Stromal cell of bone marrow (primary cell): ENCODE measurements at regions not wholly inside any gene's neighbourhood (a gene's known extent, or its start where the extent isn't known, plus 50 kb on each side); places are given as distances from the start of the nearest gene placed in this dataset.
A peak's percentile ranks its signal among the peaks of the same experiment; 100 is the strongest.
"Not testable (repeated sequence)": the region's sequence is repeated elsewhere in the genome, so short reads cannot be mapped to it uniquely, and the experiment has no call there.

Source experiments
- DNase-seq: peaks from one replicate; pipeline ENCODE4 v3.0.0-alpha.2; 2012; ENCODE audit warnings: low read depth

GRCh38 chrX:122566401-122566800, 617.7 kb upstream of the GRIA3 start:
- DNase-seq: no peak

DNA sequence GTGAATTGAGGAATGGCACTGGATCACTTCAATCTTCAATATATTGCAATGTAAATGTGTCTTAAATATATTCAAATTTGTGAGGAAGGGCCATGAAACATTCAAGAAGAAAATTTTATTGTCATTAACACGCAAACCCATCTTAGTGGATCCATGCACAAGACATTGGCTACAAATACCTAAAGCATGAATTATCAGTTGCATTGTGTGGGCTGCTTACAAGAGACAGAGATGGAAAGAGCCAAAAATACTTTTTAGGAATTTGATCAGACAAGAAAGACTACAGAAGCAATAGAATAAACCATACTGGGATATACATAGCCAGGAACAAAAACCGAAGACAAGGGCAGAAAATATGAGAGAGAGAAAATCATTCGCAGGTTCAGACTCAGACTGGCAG, 616.2 kb upstream of the GRIA3 start:
- no peak for DNase-seq

DNA sequence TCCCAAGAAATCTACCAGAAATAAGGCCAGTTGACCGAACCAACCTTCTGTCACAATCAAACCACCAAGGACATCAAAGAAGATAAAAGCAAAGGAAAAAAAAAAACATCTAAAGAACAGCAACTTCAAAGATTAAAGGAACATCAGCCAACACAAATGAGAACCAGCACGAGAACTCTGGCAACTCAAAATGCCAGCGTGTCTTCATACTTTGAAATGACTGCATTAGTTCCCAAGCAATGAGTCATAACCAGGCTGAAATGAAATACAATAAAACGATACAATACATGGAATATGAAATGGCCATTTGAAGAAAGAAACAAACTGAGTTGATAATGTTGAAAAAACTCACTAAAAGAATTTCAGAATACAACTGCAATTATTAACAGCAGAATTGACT, 611.6 kb upstream of the GRIA3 start:
- DNase-seq: peak; percentile 14

- no peak for DNase-seq
Observed at GRCh38 chrX:122579036-122579435, 605.0 kb upstream of the GRIA3 start.

GRCh38 chrX:122579526-122579925, 604.6 kb upstream of the GRIA3 start:
- no peak for DNase-seq

DNA sequence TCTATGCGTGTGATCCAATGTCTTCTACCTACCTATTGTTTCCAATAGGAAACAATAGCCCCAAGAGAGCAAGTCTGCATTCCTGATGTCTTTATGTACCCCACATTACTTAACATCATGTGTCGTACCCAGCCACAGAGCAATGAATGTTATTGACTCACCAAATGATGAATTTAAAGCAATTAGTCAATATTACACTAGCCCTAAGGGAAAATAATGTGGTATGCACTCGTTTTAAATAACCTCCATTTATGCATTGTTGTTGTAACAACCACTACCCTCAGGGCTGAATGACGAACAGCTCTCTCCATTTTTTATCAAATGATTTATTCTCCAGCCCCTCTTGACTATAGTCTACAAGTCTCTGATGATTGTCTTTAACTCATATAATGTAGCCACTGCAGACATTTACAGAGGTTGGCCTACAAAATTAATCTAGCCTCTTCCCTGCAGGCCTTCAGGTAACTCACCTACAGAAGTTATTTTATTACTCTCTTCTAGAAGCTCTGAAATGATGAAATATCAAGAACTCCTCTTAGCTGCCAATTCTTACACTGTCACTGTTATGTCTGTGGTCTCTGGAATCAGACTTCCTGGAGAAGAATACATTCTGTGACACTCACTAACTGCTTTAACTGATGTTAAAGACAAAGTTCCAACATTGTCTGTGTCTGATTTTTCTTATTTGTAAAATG, 601.7 kb upstream of the GRIA3 start:
- no peak for DNase-seq

GRCh38 chrX:122582975-122583305, 601.1 kb upstream of the GRIA3 start:
- no peak for DNase-seq

DNA sequence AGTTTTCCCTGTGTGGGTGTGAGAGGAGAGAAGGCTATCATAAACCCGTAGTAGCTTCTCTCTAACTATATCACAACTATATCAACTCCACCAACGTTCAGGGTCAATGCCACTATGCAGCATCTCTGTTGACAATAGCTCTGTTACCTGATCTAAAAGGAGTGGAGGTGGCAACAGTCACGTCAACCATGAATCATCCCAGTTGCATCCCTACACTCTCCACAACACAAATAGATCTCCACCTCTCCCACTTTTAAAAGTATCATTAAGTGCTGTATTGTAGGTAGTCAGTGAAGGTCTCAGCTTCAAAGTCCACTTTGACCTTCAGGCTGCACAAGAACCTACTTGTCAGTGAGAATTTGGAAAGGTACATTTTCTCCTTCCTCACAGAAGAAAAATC, 600.5 kb upstream of the GRIA3 start:
- no peak for DNase-seq

DNA sequence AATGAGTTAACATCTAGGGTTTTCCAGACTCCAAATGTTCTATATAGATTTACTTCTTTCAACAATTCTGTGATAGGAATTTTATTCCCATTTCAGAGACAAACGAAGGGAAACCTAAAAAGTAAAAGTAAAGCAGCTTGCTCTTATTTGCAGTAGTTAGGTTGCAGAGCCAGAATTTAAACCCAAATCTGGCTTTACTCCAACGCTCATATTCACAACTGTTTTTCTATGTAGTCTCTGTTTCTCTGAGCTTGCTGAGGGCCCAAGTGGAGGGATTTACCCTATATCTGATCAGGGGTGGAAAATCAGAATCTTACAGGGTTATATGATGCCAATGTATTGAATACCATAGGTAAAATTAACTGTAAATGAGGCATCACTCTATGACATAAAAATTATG, 599.1 kb upstream of the GRIA3 start:
- DNase-seq: no peak

DNA sequence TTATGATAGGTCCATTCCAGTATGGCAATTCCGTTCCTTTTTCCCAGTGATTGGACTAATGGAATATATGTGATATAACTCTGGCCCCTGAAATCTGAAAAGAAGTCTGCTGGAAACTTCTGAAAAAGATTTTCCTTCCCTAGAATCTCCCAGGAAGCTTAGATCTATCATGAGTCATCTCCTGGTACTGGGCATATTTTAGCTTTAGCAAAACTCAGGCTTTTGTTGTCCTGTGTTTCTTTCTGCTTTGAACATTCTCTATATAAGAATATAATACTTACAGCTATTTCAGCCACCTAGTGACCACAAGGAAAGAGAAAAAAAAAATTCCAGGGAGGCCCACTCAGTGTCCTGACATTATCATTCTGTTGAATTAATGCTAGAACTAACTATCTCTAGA, 597.2 kb upstream of the GRIA3 start:
- DNase-seq: no peak

- DNase-seq: no peak
Observed at GRCh38 chrX:122591546-122591945, 592.5 kb upstream of the GRIA3 start.

DNA sequence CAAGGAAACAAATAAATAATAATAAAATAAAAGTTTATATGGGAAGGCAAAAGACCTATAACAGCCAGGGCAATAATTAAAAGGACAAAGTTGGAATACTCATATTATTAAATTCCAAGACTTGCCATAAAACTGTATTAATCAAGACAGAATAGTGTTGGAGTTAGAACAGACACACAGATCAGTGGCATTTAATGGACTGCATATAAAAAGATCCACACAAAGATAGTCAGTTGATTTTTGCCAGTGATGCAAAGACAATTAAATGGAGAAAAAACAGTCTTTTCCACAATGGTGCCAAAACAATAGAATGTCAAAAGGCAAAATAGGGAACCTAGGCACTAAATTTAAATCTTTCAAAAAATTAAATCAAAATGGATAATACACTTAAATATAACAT, 587.1 kb upstream of the GRIA3 start:
- DNase-seq: no peak

- DNase-seq: no peak
Observed at GRCh38 chrX:122622795-122623194, 561.3 kb upstream of the GRIA3 start.

GRCh38 chrX:122625239-122625638, 558.8 kb upstream of the GRIA3 start:
- no peak for DNase-seq

DNA sequence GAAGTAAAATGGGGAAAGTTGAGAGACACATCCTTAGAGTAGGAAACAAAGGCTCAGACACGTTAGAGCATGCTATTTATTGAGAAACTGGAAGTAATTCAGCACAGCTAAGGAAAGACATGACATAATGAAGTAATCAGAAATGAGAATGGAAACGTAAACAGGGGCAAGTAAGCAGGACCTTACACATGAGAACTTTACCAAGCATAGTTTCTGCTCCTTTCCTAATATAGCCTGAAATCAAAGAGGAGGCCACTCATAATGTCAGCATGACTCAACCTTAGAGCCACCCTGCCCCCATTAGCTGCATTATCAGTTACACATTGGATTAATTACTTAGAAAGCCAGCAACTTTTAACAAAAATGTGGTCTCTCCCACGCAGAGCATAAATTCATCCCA, 558.3 kb upstream of the GRIA3 start:
- DNase-seq: peak; percentile 11

DNA sequence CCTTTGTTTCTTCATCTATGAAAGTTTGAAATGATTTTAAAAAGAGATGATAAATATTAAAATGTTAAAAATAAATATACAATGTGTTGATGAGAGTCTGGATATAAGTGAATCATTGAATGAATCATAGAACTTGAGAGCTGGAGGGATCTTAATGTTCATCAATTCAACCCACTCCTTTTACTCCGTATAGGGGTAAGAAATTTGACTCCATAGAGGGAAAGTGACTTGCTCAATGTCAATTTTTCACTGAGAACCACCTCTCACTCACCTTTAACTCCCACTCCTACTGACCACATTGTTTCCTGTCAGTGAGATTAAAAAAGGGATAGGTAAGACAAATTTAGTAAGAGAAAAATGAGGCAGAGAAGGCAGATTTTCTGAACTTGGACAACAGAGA, 557.2 kb upstream of the GRIA3 start:
- no peak for DNase-seq

DNA sequence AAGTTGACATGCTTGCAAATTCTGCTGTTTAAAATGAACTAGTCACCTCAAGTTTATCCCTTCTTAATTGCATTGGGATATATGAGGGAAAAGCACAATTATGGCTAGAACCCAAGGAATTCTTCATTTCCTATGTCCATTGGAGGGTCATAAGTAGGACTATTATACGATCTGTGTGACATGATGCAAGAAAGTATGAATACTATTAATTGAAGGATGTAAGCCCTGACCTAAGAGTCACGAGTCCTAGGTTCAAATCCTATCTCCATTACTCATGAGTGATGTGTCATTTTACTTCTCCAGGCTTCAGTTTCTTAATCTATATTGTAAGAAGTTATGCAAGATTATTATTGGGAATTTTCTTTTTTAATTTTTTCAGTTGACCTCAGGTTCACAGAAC, 542.9 kb upstream of the GRIA3 start:
- no peak for DNase-seq

- peak; percentile 15 for DNase-seq
Observed at GRCh38 chrX:122641826-122642225, 542.3 kb upstream of the GRIA3 start.

- not testable (repeated sequence) for DNase-seq
Observed at GRCh38 chrX:122655256-122655655, 528.8 kb upstream of the GRIA3 start.

DNA sequence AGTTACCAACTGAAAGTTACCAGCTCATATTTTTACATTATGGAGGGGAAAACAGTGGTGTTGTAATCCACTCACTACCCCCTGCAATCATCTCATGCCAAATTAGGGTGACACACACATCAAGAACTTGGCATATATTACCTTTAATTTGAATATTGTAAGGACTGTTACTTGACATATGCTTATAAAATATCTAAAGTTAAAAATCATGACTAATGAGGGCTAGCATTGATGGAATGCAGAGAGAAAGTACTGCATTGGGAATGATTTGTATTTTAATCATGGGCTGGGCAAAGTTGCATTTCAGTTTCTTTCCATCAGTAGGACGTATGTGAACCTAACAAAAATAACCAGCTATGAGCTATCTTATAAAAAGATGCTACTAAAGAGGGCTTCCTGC, 517.5 kb upstream of the GRIA3 start:
- DNase-seq: no peak

- no peak for DNase-seq
Observed at GRCh38 chrX:122667667-122668066, 516.4 kb upstream of the GRIA3 start.

DNA sequence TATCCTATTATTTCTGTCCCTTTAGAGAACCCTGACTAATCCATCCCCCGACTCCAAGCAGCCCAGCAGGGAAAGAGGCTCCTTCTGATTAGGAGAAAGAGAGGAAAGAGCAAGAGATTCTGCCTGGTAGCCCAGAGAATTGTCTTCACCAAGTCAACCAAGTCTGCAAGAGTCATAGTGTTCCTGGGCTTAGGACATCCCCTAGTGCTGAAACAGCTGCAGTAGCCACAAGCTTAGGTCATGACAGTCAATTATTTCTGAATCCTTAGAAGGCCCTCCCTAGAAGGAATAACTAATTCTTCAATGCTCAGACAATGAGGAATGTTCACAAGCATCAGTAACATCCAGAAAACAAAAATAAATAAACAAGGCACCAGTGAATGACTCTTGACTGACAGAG, 480.3 kb upstream of the GRIA3 start:
- no peak for DNase-seq

GRCh38 chrX:122739770-122740169, 444.3 kb upstream of the GRIA3 start:
- no peak for DNase-seq

DNA sequence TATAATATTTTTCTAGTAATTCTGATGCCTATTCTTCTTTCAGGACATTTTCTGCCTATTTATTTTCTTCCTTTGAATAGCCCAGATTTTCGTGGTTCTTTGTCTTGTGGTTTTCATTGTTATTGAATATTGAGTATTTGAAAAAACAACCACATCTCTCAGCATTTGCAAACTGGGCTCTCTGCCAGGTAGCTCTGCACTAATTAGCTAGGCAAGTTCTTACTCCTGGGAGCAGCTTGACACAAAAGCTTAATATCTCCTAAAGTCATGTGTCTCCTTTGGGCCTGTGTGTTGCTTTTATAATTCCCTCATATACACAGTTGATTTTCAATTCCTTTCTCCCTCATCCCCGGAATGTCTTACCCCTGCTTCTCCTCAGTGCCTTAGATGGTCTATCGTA, 413.5 kb upstream of the GRIA3 start:
- DNase-seq: no peak

GRCh38 chrX:122771933-122772332, 412.1 kb upstream of the GRIA3 start:
- no peak for DNase-seq
